NCI-H1048 (cell line): ENCODE measurements at regions not wholly inside any gene's neighbourhood (a gene's known extent, or its start where the extent isn't known, plus 50 kb on each side); places are given as distances from the start of the nearest gene placed in this dataset.
"Not testable (repeated sequence)": the region's sequence is repeated elsewhere in the genome, so short reads cannot be mapped to it uniquely, and the experiment has no call there.

Experiments
- DNase-seq: peaks from one replicate; lab custom pipeline; 2025; lab: John Stamatoyannopoulos, UW

GRCh38 chr2:153420394-153420793 lies 58.2 kb downstream of the RPRM start:
- DNase-seq = no peak

GRCh38 chr2:153417077-153417476 lies 61.5 kb downstream of the RPRM start:
- no peak for DNase-seq

- no peak for DNase-seq
Measured at GRCh38 chr2:153416071-153416470, 62.5 kb downstream of the RPRM start.

- DNase-seq = no peak
Measured at GRCh38 chr2:153408710-153409385, 69.7 kb downstream of the RPRM start.

GRCh38 chr2:153405196-153405595 lies 73.4 kb downstream of the RPRM start:
- no peak for DNase-seq

- no peak for DNase-seq
Measured at GRCh38 chr2:153404792-153405191, 73.8 kb downstream of the RPRM start.

- no peak for DNase-seq
Measured at GRCh38 chr2:153403940-153404339, 74.6 kb downstream of the RPRM start.

GRCh38 chr2:153403352-153403751 lies 75.2 kb downstream of the RPRM start:
- DNase-seq = not testable (repeated sequence)

GRCh38 chr2:153394686-153395085 lies 83.9 kb downstream of the RPRM start:
- no peak for DNase-seq

- no peak for DNase-seq
Measured at GRCh38 chr2:153394247-153394646, 84.3 kb downstream of the RPRM start.

GRCh38 chr2:153393518-153393917 lies 85.0 kb downstream of the RPRM start:
- no peak for DNase-seq

GRCh38 chr2:153391131-153391530 lies 87.4 kb downstream of the RPRM start:
- DNase-seq = no peak

GRCh38 chr2:153388246-153388645 lies 90.3 kb downstream of the RPRM start:
- DNase-seq = no peak

- DNase-seq = no peak
Measured at GRCh38 chr2:153387203-153387602, 91.4 kb downstream of the RPRM start.

GRCh38 chr2:153386481-153386897 lies 92.1 kb downstream of the RPRM start:
- no peak for DNase-seq

- DNase-seq = no peak
Measured at GRCh38 chr2:153373510-153374279, 104.9 kb downstream of the RPRM start.

GRCh38 chr2:153360239-153360638 lies 118.3 kb downstream of the RPRM start:
- no peak for DNase-seq

- no peak for DNase-seq
Measured at GRCh38 chr2:153354377-153354776, 124.2 kb downstream of the RPRM start.

- no peak for DNase-seq
Measured at GRCh38 chr2:153349603-153350002, 129.0 kb downstream of the RPRM start.

- DNase-seq = no peak
Measured at GRCh38 chr2:153347818-153348495, 130.6 kb downstream of the RPRM start.

GRCh38 chr2:153320879-153321278 lies 157.7 kb downstream of the RPRM start:
- no peak for DNase-seq

GRCh38 chr2:153311432-153311831 lies 167.1 kb downstream of the RPRM start:
- DNase-seq = no peak

GRCh38 chr2:153308466-153308865 lies 170.1 kb downstream of the RPRM start:
- no peak for DNase-seq
